Naive thymus-derived CD4-positive, alpha-beta T cell (primary cell): ENCODE measurements at regions not wholly inside any gene's neighbourhood (a gene's known extent, or its start where the extent isn't known, plus 50 kb on each side); places are given as distances from the start of the nearest gene placed in this dataset.

Source experiments
- ATAC-seq: fragments of 150-1000 bp; cut with Tn5 transposase; 2 replicates; pipeline ENCODE4 v1.10.0; 2021; ENCODE audit warnings: mild to moderate bottlenecking, moderate library complexity
- CTCF ChIA-PET: fragments of 350-600 bp; sonication (Branson Sonifier 250); formaldehyde crosslinking; loops from one replicate; lab custom pipeline; 2021; ENCODE audit warnings: antibody characterized with exemption; lab: Charles Lee
- POLR2A ChIA-PET: fragments of 350-600 bp; sonication (Branson Sonifier 250); formaldehyde crosslinking; loops from one replicate; lab custom pipeline; 2021; ENCODE audit warnings: antibody characterized with exemption, inconsistent platforms; lab: Charles Lee
- DNase-seq, 9 donors: peaks; one replicate each; pipeline versions ENCODE4 v3.0.0 to v3.0.0-alpha.2; 2020 to 2022; ENCODE audit warnings: mixed read lengths in 1 of 9
- H3K27ac ChIP-seq: one replicate; pipeline ENCODE4 v1.7.0; 2013; ENCODE audit warnings: mild to moderate bottlenecking, low read depth, low read length, moderate library complexity
- H3K27me3 ChIP-seq, 2 donors: one replicate each; pipeline ENCODE4 v1.7.0; 2013; ENCODE audit warnings: low read length in 2 of 2, mild to moderate bottlenecking in 2 of 2, moderate library complexity in 2 of 2; ENCODE audit not compliant: control insufficient read depth in 2 of 2, insufficient read depth in 2 of 2
- H3K36me3 ChIP-seq, 3 experiments: 1 replicate in 2 of 3; 2 replicates in 1 of 3; pipeline ENCODE4 v1.7.0; 2013; ENCODE audit warnings: low read length in 3 of 3, mild to moderate bottlenecking in 3 of 3, moderate library complexity in 1 of 3; ENCODE audit not compliant: insufficient read depth in 3 of 3, control insufficient read depth in 2 of 3
- H3K4me1 ChIP-seq, 2 donors: one replicate each; pipeline ENCODE4 v1.7.0; 2013; ENCODE audit warnings: low read length in 2 of 2, mild to moderate bottlenecking in 2 of 2, moderate library complexity in 1 of 2; ENCODE audit not compliant: control insufficient read depth in 2 of 2, insufficient read depth in 2 of 2
- H3K4me3 ChIP-seq: 2 replicates; pipeline ENCODE4 v1.7.0; 2013; ENCODE audit warnings: mild to moderate bottlenecking, low read length
- H3K9me3 ChIP-seq, 3 experiments: 1 replicate in 2 of 3; 2 replicates in 1 of 3; pipeline ENCODE4 v1.7.0; 2013; ENCODE audit warnings: low read length in 3 of 3; ENCODE audit not compliant: control insufficient read depth in 2 of 3
- H3K27ac Mint-ChIP-seq, 9 donors: one replicate each; pipeline ENCODE4 v1.8.0; 2020 to 2022; ENCODE audit warnings: mixed read lengths in 9 of 9, mild to moderate bottlenecking in 8 of 9, moderate library complexity in 5 of 9, inconsistent platforms in 2 of 9
- H3K27me3 Mint-ChIP-seq, 5 donors: one replicate each; pipeline ENCODE4 v1.8.0; 2021 to 2022; ENCODE audit warnings: mixed read lengths in 5 of 5, mild to moderate bottlenecking in 1 of 5
- H3K36me3 Mint-ChIP-seq, 5 donors: one replicate each; pipeline ENCODE4 v1.8.0; 2020 to 2022; ENCODE audit warnings: mixed read lengths in 5 of 5, mild to moderate bottlenecking in 3 of 5, inconsistent platforms in 1 of 5
- H3K4me1 Mint-ChIP-seq, 7 donors: one replicate each; pipeline ENCODE4 v1.8.0; 2020 to 2022; ENCODE audit warnings: mixed read lengths in 7 of 7, mild to moderate bottlenecking in 3 of 7, inconsistent platforms in 1 of 7
- H3K4me3 Mint-ChIP-seq, 10 donors: one replicate each; pipeline ENCODE4 v1.8.0; 2020 to 2022; ENCODE audit warnings: mild to moderate bottlenecking in 10 of 10, mixed read lengths in 10 of 10, moderate library complexity in 6 of 10, inconsistent platforms in 2 of 10
- H3K9me3 Mint-ChIP-seq, 11 donors: one replicate each; pipeline ENCODE4 v1.8.0; 2020 to 2022; ENCODE audit warnings: mixed read lengths in 11 of 11, mild to moderate bottlenecking in 4 of 11, inconsistent platforms in 1 of 11, moderate library complexity in 1 of 11
- intact Hi-C, 2 donors: fragments of 100-400 bp; cut with micrococcal nuclease; formaldehyde crosslinking; loops; one replicate each; pipeline ENCODE4 v1.15.1; 2023

GRCh38 chr1:118243269-118243668, 58.2 kb upstream of the SPAG17 start:
- no peaks in the 10 kb centered on the region for H3K27me3 ChIP-seq
- ChIA-PET CTCF (no interaction called here), POLR2A (no interaction called here)
- Mint-ChIP-seq H3K27ac (no peak overlapping the region), H3K9me3 (peaks cover 0 to 20% (median 8%) of the 10 kb centered on the region in 11 donors), H3K4me3 (no peak overlapping the region), H3K36me3 (no peaks in the 10 kb centered on the region), H3K4me1 (no peaks in the 10 kb centered on the region), H3K27me3 (no peaks in the 10 kb centered on the region)
- H3K36me3 ChIP-seq, result no peaks in the 10 kb centered on the region
- ATAC-seq (no peak), DNase-seq (no peak)
- no peak overlapping the region for H3K4me3 ChIP-seq
- no peaks in the 10 kb centered on the region for H3K9me3 ChIP-seq
- intact Hi-C loops, result no loop called here
- H3K4me1 ChIP-seq, result no peaks in the 10 kb centered on the region
- H3K27ac ChIP-seq, result no peak overlapping the region
